HT-29 (cell line): ENCODE measurements at regions not wholly inside any gene's neighbourhood (a gene's known extent, or its start where the extent isn't known, plus 50 kb on each side); places are given as distances from the start of the nearest gene placed in this dataset.

Experiments used
- DNase-seq: peaks from one replicate; pipeline ENCODE4 v3.0.0-alpha.2; 2015; ENCODE audit warnings: low spot score

- DNase-seq = no peak
Measured at GRCh38 chr4:71156616-71157015, 163.2 kb downstream of the DCK start.

GRCh38 chr4:71162386-71162785, 168.9 kb downstream of the DCK start:
- DNase-seq = no peak

- DNase-seq = no peak
Measured at GRCh38 chr4:71163317-71163716, 169.9 kb downstream of the DCK start.

- no peak for DNase-seq
Measured at GRCh38 chr4:71167083-71167482, 171.7 kb upstream of the SLC4A4 start.

- no peak for DNase-seq
Measured at GRCh38 chr4:71171592-71171991, 167.2 kb upstream of the SLC4A4 start.

- no peak for DNase-seq
Measured at GRCh38 chr4:71181332-71181731, 157.5 kb upstream of the SLC4A4 start.

GRCh38 chr4:71184195-71184781, 154.5 kb upstream of the SLC4A4 start:
- peak; percentile 79 for DNase-seq

- no peak for DNase-seq
Measured at GRCh38 chr4:71185037-71185436, 153.8 kb upstream of the SLC4A4 start.

- peak; percentile 9 for DNase-seq
Measured at GRCh38 chr4:71186257-71186565, 152.6 kb upstream of the SLC4A4 start.

- peak; percentile 37 for DNase-seq
Measured at GRCh38 chr4:71186566-71187403, 152.0 kb upstream of the SLC4A4 start.

GRCh38 chr4:71187404-71188155, 151.2 kb upstream of the SLC4A4 start:
- peak; percentile 68 for DNase-seq

GRCh38 chr4:71188156-71188640, 150.6 kb upstream of the SLC4A4 start:
- no peak for DNase-seq

GRCh38 chr4:71188951-71189350, 149.9 kb upstream of the SLC4A4 start:
- no peak for DNase-seq

- no peak for DNase-seq
Measured at GRCh38 chr4:71189471-71189870, 149.3 kb upstream of the SLC4A4 start.

GRCh38 chr4:71194454-71194853, 144.4 kb upstream of the SLC4A4 start:
- no peak for DNase-seq

GRCh38 chr4:71195924-71196323, 142.9 kb upstream of the SLC4A4 start:
- no peak for DNase-seq

GRCh38 chr4:71198958-71199357, 139.9 kb upstream of the SLC4A4 start:
- DNase-seq = no peak

GRCh38 chr4:71201057-71201456, 137.8 kb upstream of the SLC4A4 start:
- no peak for DNase-seq

- no peak for DNase-seq
Measured at GRCh38 chr4:71201817-71202576, 136.8 kb upstream of the SLC4A4 start.

GRCh38 chr4:71202705-71203104, 136.1 kb upstream of the SLC4A4 start:
- no peak for DNase-seq

- no peak for DNase-seq
Measured at GRCh38 chr4:71204056-71204455, 134.8 kb upstream of the SLC4A4 start.

GRCh38 chr4:71206763-71207162, 132.1 kb upstream of the SLC4A4 start:
- DNase-seq = no peak
